ENCODE measurements at regions not wholly inside any gene's neighbourhood (a gene's known extent, or its start where the extent isn't known, plus 50 kb on each side); places are given as distances from the start of the nearest gene placed in this dataset.
A peak's percentile ranks its signal among the peaks of the same experiment; 100 is the strongest.

DNA sequence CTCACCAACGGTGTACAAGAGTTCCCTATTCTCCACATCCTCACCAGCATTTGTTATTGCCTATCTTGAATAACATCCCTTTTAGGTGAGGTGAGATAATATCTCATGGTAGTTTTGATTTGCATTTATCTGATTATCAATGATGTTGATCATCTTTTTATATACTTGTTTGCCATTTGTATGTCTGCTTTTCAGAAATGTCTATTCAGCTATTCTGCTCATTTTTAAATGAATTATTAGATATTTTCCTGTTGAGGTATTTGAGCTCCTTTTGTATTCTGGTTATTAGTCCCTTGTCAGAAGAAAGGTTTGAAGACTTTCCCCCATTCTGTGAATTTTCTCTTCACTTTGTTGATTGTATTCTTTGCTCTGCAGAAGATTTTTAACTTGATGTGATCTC is 695.5 kb upstream of the DDX18 start:
- intact Hi-C loops (cut with micrococcal nuclease), result no loop called here
- no peak overlapping the region for H2AK5ac ChIP-seq (ENCODE audit: low read depth, low read length)
- BruUV-seq (replicated peaks), result no TSS peak

More for the DNA sequence above, 695.5 kb upstream of the DDX18 start:
- Histone ChIP-seq H3K4me3 (ENCODE audit: insufficient read depth, low read depth, low read length) (no peak overlapping the region), H2BK5ac (ENCODE audit: low read depth, low read length, poor library complexity, severe bottlenecking) (no peak overlapping the region), H4K8ac (ENCODE audit: low read depth in 2 of 2, low read length in 2 of 2) (no peak overlapping the region), H2AFZ (replicated peaks; ENCODE audit: low read length, poor library complexity) (no peak overlapping the region), H4K5ac (ENCODE audit: low read depth, low read length) (no peak overlapping the region), H3K14ac (replicated peaks; ENCODE audit: low read depth, low read length) (no peak overlapping the region), H2BK20ac (ENCODE audit: low read depth, low read length) (no peak overlapping the region), H3K4ac (ENCODE audit: low read depth, low read length) (no peak overlapping the region), H4K91ac (ENCODE audit: insufficient read depth, low read depth, low read length) (no peak overlapping the region), H3K9me3 (ENCODE audit: control insufficient read depth, insufficient read depth, low read length) (no peaks in the 10 kb centered on the region), H3K27me3 (ENCODE audit: control insufficient read depth, insufficient read depth, low read length) (no peaks in the 10 kb centered on the region), H2AK9ac (replicated peaks; ENCODE audit: low read depth, low read length, poor library complexity) (no peak overlapping the region), H3K36me3 (ENCODE audit: control insufficient read depth, insufficient read depth, low read length) (no peaks in the 10 kb centered on the region), H3K23ac (ENCODE audit: low read depth, low read length) (no peak overlapping the region), H2BK120ac (ENCODE audit: low read depth, low read length) (no peak overlapping the region), H3K9me1 (ENCODE audit: insufficient read depth, low read length) (no peaks in the 10 kb centered on the region), H2BK15ac (ENCODE audit: low read depth, low read length) (no peak overlapping the region), H3K9ac (ENCODE audit: low read depth, low read length) (no peak overlapping the region), H3K4me1 (ENCODE audit: control insufficient read depth, insufficient read depth, low read length) (no peaks in the 10 kb centered on the region), H3K56ac (ENCODE audit: extremely low read depth, insufficient read depth, low read length) (no peak overlapping the region), H3K27ac (ENCODE audit: insufficient read depth, low read length) (no peak overlapping the region), H3K79me1 (ENCODE audit: low read depth in 1 of 2, low read length in 2 of 2) (no peaks in the 10 kb centered on the region), H3K18ac (ENCODE audit: low read depth, low read length) (no peak overlapping the region), H4K20me1 (ENCODE audit: insufficient read depth, low read length) (no peaks in the 10 kb centered on the region), H3K4me2 (ENCODE audit: low read depth, low read length) (no peak overlapping the region)
- WGBS, 2 experiments (ENCODE audit: extremely low coverage in 2 of 2, insufficient read length in 1 of 2), result no CpG with 5 or more reads among the region's 1 CpG
- ATAC-seq (ENCODE audit: low read depth) (no peak), DNase-seq (no peak)
- in situ Hi-C loops (cut with MboI; ENCODE audit: low sequenced_read_pairs), result no loop called here
- ChIA-PET POLR2A (ENCODE audit: unreplicated experiment) (no interaction called here), CTCF (no interaction called here)
- TF ChIP-seq, protein P1, sequence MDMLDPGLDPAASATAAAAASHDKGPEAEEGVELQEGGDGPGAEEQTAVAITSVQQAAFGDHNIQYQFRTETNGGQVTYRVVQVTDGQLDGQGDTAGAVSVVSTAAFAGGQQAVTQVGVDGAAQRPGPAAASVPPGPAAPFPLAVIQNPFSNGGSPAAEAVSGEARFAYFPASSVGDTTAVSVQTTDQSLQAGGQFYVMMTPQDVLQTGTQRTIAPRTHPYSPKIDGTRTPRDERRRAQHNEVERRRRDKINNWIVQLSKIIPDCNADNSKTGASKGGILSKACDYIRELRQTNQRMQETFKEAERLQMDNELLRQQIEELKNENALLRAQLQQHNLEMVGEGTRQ (IDR thresholded peaks at IDR 0.05; ENCODE audit: low read depth, low read length), result no peak
- TF ChIP-seq BHLHE40 (IDR thresholded peaks at IDR 0.05; ENCODE audit: low read depth, low read length), result no peak
- peak; percentile 35; the same call in 1 of the 2 replicates for TF ChIP-seq MAFK (IDR thresholded peaks at IDR 0.05; ENCODE audit: low read depth, low read length)
- dilution Hi-C loops (cut with HindIII; ENCODE audit: low sequenced_read_pairs, unreplicated experiment), result no loop called here
